ENCODE measurements at regions not wholly inside any gene's neighbourhood (a gene's known extent, or its start where the extent isn't known, plus 50 kb on each side); places are given as distances from the start of the nearest gene placed in this dataset.

- Histone ChIP-seq H3K4me3 (replicated peaks in 1 of 4; ENCODE audit: control extremely low read depth in 1 of 4, insufficient read depth in 1 of 4, low read depth in 3 of 4, low read length in 4 of 4) (no peak overlapping the region), H2AFZ (ENCODE audit: low read length) (no peak overlapping the region)
Measured at GRCh38 chr3:30547716-30548115, 58.7 kb upstream of the TGFBR2 start.

GRCh38 chr3:30548600-30548999 is 57.8 kb upstream of the TGFBR2 start:
- H3K27me3 ChIP-seq (ENCODE audit: control insufficient read depth, insufficient read depth, low read length), result no peaks in the 10 kb centered on the region
- no peak overlapping the region for H3K27ac ChIP-seq (ENCODE audit: insufficient read depth, low read length)
- TF ChIP-seq CTCF (conservative IDR thresholded peaks at IDR 0.05 in 1 of 2, IDR thresholded peaks at IDR 0.05 in 1 of 2; ENCODE audit: low read depth in 1 of 2, low read length in 2 of 2), result no peak
- TF ChIP-seq EZH2 (IDR thresholded peaks at IDR 0.05; ENCODE audit: low read length, missing control alignments), result no peak
- no peak overlapping the region for H3K4me3 ChIP-seq (replicated peaks in 1 of 4; ENCODE audit: control extremely low read depth in 1 of 4, insufficient read depth in 1 of 4, low read depth in 3 of 4, low read length in 4 of 4)
- H4K20me1 ChIP-seq (ENCODE audit: control insufficient read depth, extremely low read depth, insufficient read depth, low read length), result no peaks in the 10 kb centered on the region
- no peak overlapping the region for H3K9ac ChIP-seq (ENCODE audit: insufficient read depth, low read length)
- H3K4me2 ChIP-seq (ENCODE audit: extremely low read depth, insufficient read depth, low read length), result no peak overlapping the region
- H2AFZ ChIP-seq (ENCODE audit: low read length), result no peak overlapping the region
- H3K79me2 ChIP-seq (ENCODE audit: control insufficient read depth, insufficient read depth, low read length), result no peaks in the 10 kb centered on the region
- no peak for DNase-seq (ENCODE audit: low read depth in 2 of 2)
- no peaks in the 10 kb centered on the region for H3K36me3 ChIP-seq (ENCODE audit: control insufficient read depth, insufficient read depth, low read length)
- H3K4me1 ChIP-seq (ENCODE audit: control insufficient read depth, extremely low read depth, insufficient read depth, low read length), result peaks cover 4% of the 10 kb centered on the region
- H3K9me3 ChIP-seq (ENCODE audit: control insufficient read depth, insufficient read depth, low read depth, low read length), result no peaks in the 10 kb centered on the region

More at GRCh38 chr3:30547716-30548115, 58.7 kb upstream of the TGFBR2 start:
- Histone ChIP-seq H3K4me1 (ENCODE audit: control insufficient read depth, extremely low read depth, insufficient read depth, low read length) (peaks cover 4% of the 10 kb centered on the region), H3K27me3 (ENCODE audit: control insufficient read depth, insufficient read depth, low read length) (no peaks in the 10 kb centered on the region), H3K4me2 (ENCODE audit: extremely low read depth, insufficient read depth, low read length) (no peak overlapping the region), H3K9ac (ENCODE audit: insufficient read depth, low read length) (no peak overlapping the region), H3K9me3 (ENCODE audit: control insufficient read depth, insufficient read depth, low read depth, low read length) (no peaks in the 10 kb centered on the region), H4K20me1 (ENCODE audit: control insufficient read depth, extremely low read depth, insufficient read depth, low read length) (no peaks in the 10 kb centered on the region), H3K36me3 (ENCODE audit: control insufficient read depth, insufficient read depth, low read length) (no peaks in the 10 kb centered on the region), H3K27ac (ENCODE audit: insufficient read depth, low read length) (no peak overlapping the region), H3K79me2 (ENCODE audit: control insufficient read depth, insufficient read depth, low read length) (no peaks in the 10 kb centered on the region)
- DNase-seq (ENCODE audit: low read depth in 2 of 2), result no peak
- TF ChIP-seq CTCF (conservative IDR thresholded peaks at IDR 0.05 in 1 of 2, IDR thresholded peaks at IDR 0.05 in 1 of 2; ENCODE audit: low read depth in 1 of 2, low read length in 2 of 2) (no peak), EZH2 (IDR thresholded peaks at IDR 0.05; ENCODE audit: low read length, missing control alignments) (no peak)

- Histone ChIP-seq H3K4me1 (ENCODE audit: control insufficient read depth, extremely low read depth, insufficient read depth, low read length) (peaks cover 4% of the 10 kb centered on the region), H3K4me2 (ENCODE audit: extremely low read depth, insufficient read depth, low read length) (no peak overlapping the region), H4K20me1 (ENCODE audit: control insufficient read depth, extremely low read depth, insufficient read depth, low read length) (no peaks in the 10 kb centered on the region), H2AFZ (ENCODE audit: low read length) (no peak overlapping the region), H3K4me3 (replicated peaks in 1 of 4; ENCODE audit: control extremely low read depth in 1 of 4, insufficient read depth in 1 of 4, low read depth in 3 of 4, low read length in 4 of 4) (no peak overlapping the region), H3K27me3 (ENCODE audit: control insufficient read depth, insufficient read depth, low read length) (no peaks in the 10 kb centered on the region), H3K79me2 (ENCODE audit: control insufficient read depth, insufficient read depth, low read length) (no peaks in the 10 kb centered on the region), H3K27ac (ENCODE audit: insufficient read depth, low read length) (no peak overlapping the region), H3K9me3 (ENCODE audit: control insufficient read depth, insufficient read depth, low read depth, low read length) (no peaks in the 10 kb centered on the region), H3K36me3 (ENCODE audit: control insufficient read depth, insufficient read depth, low read length) (no peaks in the 10 kb centered on the region), H3K9ac (ENCODE audit: insufficient read depth, low read length) (no peak overlapping the region)
- no peak for DNase-seq (ENCODE audit: low read depth in 2 of 2)
- TF ChIP-seq CTCF (conservative IDR thresholded peaks at IDR 0.05 in 1 of 2, IDR thresholded peaks at IDR 0.05 in 1 of 2; ENCODE audit: low read depth in 1 of 2, low read length in 2 of 2) (no peak), EZH2 (IDR thresholded peaks at IDR 0.05; ENCODE audit: low read length, missing control alignments) (no peak)
Measured at GRCh38 chr3:30549600-30549999, 56.8 kb upstream of the TGFBR2 start.

Measured in fibroblast of lung (primary cell).